22Rv1 (cell line): ENCODE measurements at regions not wholly inside any gene's neighbourhood (a gene's known extent, or its start where the extent isn't known, plus 50 kb on each side); places are given as distances from the start of the nearest gene placed in this dataset.

ENCODE experiments used
- ZFX ChIP-seq: fragments of 450-650 bp; IDR thresholded peaks from 2 replicates; pipeline ENCODE4 v1.6.1; 2017; ENCODE audit warnings: antibody characterized with exemption, borderline replicate concordance
- TF ChIP-seq, protein P1 (sequence below): fragments of 450-650 bp; IDR thresholded peaks from 2 replicates; pipeline ENCODE4 v1.5.1; 2017; ENCODE audit warnings: mild to moderate bottlenecking

DNA sequence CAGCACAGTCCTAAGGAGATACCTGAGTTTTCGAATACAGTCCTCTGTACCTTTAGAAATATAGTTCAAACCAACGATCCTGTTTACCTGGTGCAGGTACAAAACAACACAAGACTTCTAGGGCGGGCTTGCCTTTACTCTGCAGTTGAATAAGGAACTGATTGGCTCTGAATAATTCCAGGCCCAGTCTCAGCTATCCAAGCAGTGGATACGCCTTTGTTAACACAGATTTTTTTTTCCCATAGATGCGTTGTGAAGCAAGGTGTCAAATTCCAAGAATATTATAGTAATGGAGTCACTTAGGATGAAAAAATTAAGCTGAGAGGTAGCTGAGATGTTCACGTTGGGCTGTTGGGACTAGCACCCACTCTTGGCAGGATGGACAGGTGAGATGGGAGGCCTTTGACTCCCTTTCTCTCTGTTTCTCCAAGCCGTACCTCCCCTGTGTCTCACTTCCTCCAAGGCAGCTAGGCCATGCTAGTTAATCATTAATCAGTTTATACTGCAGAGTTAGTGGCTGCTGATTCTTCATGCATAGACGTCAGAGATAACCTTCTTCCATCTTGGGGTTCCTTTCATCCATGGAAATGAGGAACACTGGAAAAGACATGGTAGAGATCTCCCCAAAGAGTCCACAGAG, 380.8 kb upstream of the ACVR2A start:
- TF ChIP-seq, protein P1, sequence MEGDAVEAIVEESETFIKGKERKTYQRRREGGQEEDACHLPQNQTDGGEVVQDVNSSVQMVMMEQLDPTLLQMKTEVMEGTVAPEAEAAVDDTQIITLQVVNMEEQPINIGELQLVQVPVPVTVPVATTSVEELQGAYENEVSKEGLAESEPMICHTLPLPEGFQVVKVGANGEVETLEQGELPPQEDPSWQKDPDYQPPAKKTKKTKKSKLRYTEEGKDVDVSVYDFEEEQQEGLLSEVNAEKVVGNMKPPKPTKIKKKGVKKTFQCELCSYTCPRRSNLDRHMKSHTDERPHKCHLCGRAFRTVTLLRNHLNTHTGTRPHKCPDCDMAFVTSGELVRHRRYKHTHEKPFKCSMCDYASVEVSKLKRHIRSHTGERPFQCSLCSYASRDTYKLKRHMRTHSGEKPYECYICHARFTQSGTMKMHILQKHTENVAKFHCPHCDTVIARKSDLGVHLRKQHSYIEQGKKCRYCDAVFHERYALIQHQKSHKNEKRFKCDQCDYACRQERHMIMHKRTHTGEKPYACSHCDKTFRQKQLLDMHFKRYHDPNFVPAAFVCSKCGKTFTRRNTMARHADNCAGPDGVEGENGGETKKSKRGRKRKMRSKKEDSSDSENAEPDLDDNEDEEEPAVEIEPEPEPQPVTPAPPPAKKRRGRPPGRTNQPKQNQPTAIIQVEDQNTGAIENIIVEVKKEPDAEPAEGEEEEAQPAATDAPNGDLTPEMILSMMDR, result no peak
- TF ChIP-seq ZFX, result no peak
